ENCODE measurements at regions not wholly inside any gene's neighbourhood (a gene's known extent, or its start where the extent isn't known, plus 50 kb on each side); places are given as distances from the start of the nearest gene placed in this dataset.

- H3K27ac ChIP-seq (ENCODE audit: low read depth, low read length): no peak overlapping the region
- peaks cover 82% of the 10 kb centered on the region for H3K9me3 ChIP-seq (ENCODE audit: control insufficient read depth, insufficient read depth, low read length)
- POLR2A ChIA-PET: no interaction called here
- no peak for TF ChIP-seq CTCF (IDR thresholded peaks at IDR 0.05; ENCODE audit: low read depth, low read length)
- H3K27me3 ChIP-seq (ENCODE audit: control insufficient read depth, insufficient read depth, low read length): no peaks in the 10 kb centered on the region
- CTCF ChIA-PET: no interaction called here
- H3K4me3 ChIP-seq (ENCODE audit: low read depth, low read length): no peak overlapping the region
- no peak for DNase-seq (ENCODE audit: low read depth, low spot score)
These were observed 64.0 kb upstream of the ZNF354A start for GRCh38 chr5:178794433-178794832.

GRCh38 chr5:178793696-178794095, 63.2 kb upstream of the ZNF354A start:
- Histone ChIP-seq H3K4me3 (ENCODE audit: low read depth, low read length) (no peak overlapping the region), H3K9me3 (ENCODE audit: control insufficient read depth, insufficient read depth, low read length) (peaks cover 82% of the 10 kb centered on the region), H3K27me3 (ENCODE audit: control insufficient read depth, insufficient read depth, low read length) (no peaks in the 10 kb centered on the region), H3K27ac (ENCODE audit: low read depth, low read length) (no peak overlapping the region)
- POLR2A ChIA-PET: no interaction called here
- no peak for TF ChIP-seq CTCF (IDR thresholded peaks at IDR 0.05; ENCODE audit: low read depth, low read length)
- DNase-seq (ENCODE audit: low read depth, low spot score): no peak
- CTCF ChIA-PET: no interaction called here

- no peak overlapping the region for H3K27ac ChIP-seq (ENCODE audit: low read depth, low read length)
- TF ChIP-seq CTCF (IDR thresholded peaks at IDR 0.05; ENCODE audit: low read depth, low read length): no peak
- no peaks in the 10 kb centered on the region for H3K27me3 ChIP-seq (ENCODE audit: control insufficient read depth, insufficient read depth, low read length)
- H3K4me3 ChIP-seq (ENCODE audit: low read depth, low read length): no peak overlapping the region
- ChIA-PET POLR2A (no interaction called here), CTCF (no interaction called here)
- peaks cover 86% of the 10 kb centered on the region for H3K9me3 ChIP-seq (ENCODE audit: control insufficient read depth, insufficient read depth, low read length)
- no peak for DNase-seq (ENCODE audit: low read depth, low spot score)
These were observed 62.7 kb upstream of the ZNF354A start for GRCh38 chr5:178793151-178793550.

GRCh38 chr5:178791976-178792375, 61.5 kb upstream of the ZNF354A start:
- POLR2A ChIA-PET: no interaction called here
- CTCF ChIA-PET: no interaction called here
- no peaks in the 10 kb centered on the region for H3K27me3 ChIP-seq (ENCODE audit: control insufficient read depth, insufficient read depth, low read length)
- H3K9me3 ChIP-seq (ENCODE audit: control insufficient read depth, insufficient read depth, low read length): peaks cover 82% of the 10 kb centered on the region
- no peak for TF ChIP-seq CTCF (IDR thresholded peaks at IDR 0.05; ENCODE audit: low read depth, low read length)
- DNase-seq (ENCODE audit: low read depth, low spot score): no peak
- no peak overlapping the region for H3K27ac ChIP-seq (ENCODE audit: low read depth, low read length)
- H3K4me3 ChIP-seq (ENCODE audit: low read depth, low read length): no peak overlapping the region

- ChIA-PET CTCF (no interaction called here), POLR2A (no interaction called here)
- H3K4me3 ChIP-seq (ENCODE audit: low read depth, low read length): no peak overlapping the region
- H3K9me3 ChIP-seq (ENCODE audit: control insufficient read depth, insufficient read depth, low read length): peaks cover 76% of the 10 kb centered on the region
- DNase-seq (ENCODE audit: low read depth, low spot score): no peak
- no peak for TF ChIP-seq CTCF (IDR thresholded peaks at IDR 0.05; ENCODE audit: low read depth, low read length)
- no peaks in the 10 kb centered on the region for H3K27me3 ChIP-seq (ENCODE audit: control insufficient read depth, insufficient read depth, low read length)
- no peak overlapping the region for H3K27ac ChIP-seq (ENCODE audit: low read depth, low read length)
These were observed 59.9 kb upstream of the ZNF354A start for GRCh38 chr5:178790371-178790770.

All from AG04450 (cell line).